ENCODE measurements at regions not wholly inside any gene's neighbourhood (a gene's known extent, or its start where the extent isn't known, plus 50 kb on each side); places are given as distances from the start of the nearest gene placed in this dataset.
A peak's percentile ranks its signal among the peaks of the same experiment; 100 is the strongest.
"Not testable (repeated sequence)": the region's sequence is repeated elsewhere in the genome, so short reads cannot be mapped to it uniquely, and the experiment has no call there.

- H3K27ac Mint-ChIP-seq (ENCODE audit: unreplicated experiment), result no peak overlapping the region
- H3K4me3 Mint-ChIP-seq (ENCODE audit: unreplicated experiment), result no peak overlapping the region
- no peaks in the 10 kb centered on the region for H3K4me1 Mint-ChIP-seq (ENCODE audit: low read depth)
- TF ChIP-seq CTCF (IDR thresholded peaks at IDR 0.05), result no peak
- H3K36me3 Mint-ChIP-seq (ENCODE audit: low read depth), result no peaks in the 10 kb centered on the region
- H3K9me3 Mint-ChIP-seq (ENCODE audit: low read depth), result peaks cover 4% of the 10 kb centered on the region
- DNase-seq (ENCODE audit: low spot score), result no peak
- H3K27me3 Mint-ChIP-seq (ENCODE audit: low read depth), result peaks cover 8% of the 10 kb centered on the region
These were observed 172.3 kb downstream of the AKAIN1 start for GRCh38 chr18:5024741-5025140.

- no peaks in the 10 kb centered on the region for H3K9me3 Mint-ChIP-seq (ENCODE audit: low read depth)
- no peaks in the 10 kb centered on the region for H3K36me3 Mint-ChIP-seq (ENCODE audit: low read depth)
- TF ChIP-seq CTCF (IDR thresholded peaks at IDR 0.05), result no peak
- no peak overlapping the region for H3K4me3 Mint-ChIP-seq (ENCODE audit: unreplicated experiment)
- no peak for DNase-seq (ENCODE audit: low spot score)
- no peak overlapping the region for H3K27ac Mint-ChIP-seq (ENCODE audit: unreplicated experiment)
- peaks cover 8% of the 10 kb centered on the region for H3K27me3 Mint-ChIP-seq (ENCODE audit: low read depth)
- no peaks in the 10 kb centered on the region for H3K4me1 Mint-ChIP-seq (ENCODE audit: low read depth)
These were observed 175.5 kb downstream of the AKAIN1 start for GRCh38 chr18:5021558-5021957.

GRCh38 chr18:5015213-5015612, 181.8 kb downstream of the AKAIN1 start:
- H3K9me3 Mint-ChIP-seq (ENCODE audit: low read depth), result peaks cover 6% of the 10 kb centered on the region
- peaks cover 12% of the 10 kb centered on the region for H3K27me3 Mint-ChIP-seq (ENCODE audit: low read depth)
- DNase-seq (ENCODE audit: low spot score), result no peak
- H3K4me1 Mint-ChIP-seq (ENCODE audit: low read depth), result no peaks in the 10 kb centered on the region
- H3K36me3 Mint-ChIP-seq (ENCODE audit: low read depth), result no peaks in the 10 kb centered on the region
- H3K4me3 Mint-ChIP-seq (ENCODE audit: unreplicated experiment), result no peak overlapping the region
- no peak overlapping the region for H3K27ac Mint-ChIP-seq (ENCODE audit: unreplicated experiment)
- TF ChIP-seq CTCF (IDR thresholded peaks at IDR 0.05), result no peak

GRCh38 chr18:5004031-5004820, 192.8 kb downstream of the AKAIN1 start:
- not testable (repeated sequence) for H3K27ac Mint-ChIP-seq (ENCODE audit: unreplicated experiment); H3K27me3 Mint-ChIP-seq (ENCODE audit: low read depth); H3K4me1 Mint-ChIP-seq (ENCODE audit: low read depth); H3K36me3 Mint-ChIP-seq (ENCODE audit: low read depth); H3K9me3 Mint-ChIP-seq (ENCODE audit: low read depth); DNase-seq (ENCODE audit: low spot score)
- peak; percentile 28 for TF ChIP-seq CTCF (IDR thresholded peaks at IDR 0.05)
- H3K4me3 Mint-ChIP-seq (ENCODE audit: unreplicated experiment), result peak overlapping the region; percentile 74

GRCh38 chr18:4994710-4995109, 202.3 kb downstream of the AKAIN1 start:
- no peak for TF ChIP-seq CTCF (IDR thresholded peaks at IDR 0.05)
- no peak overlapping the region for H3K27ac Mint-ChIP-seq (ENCODE audit: unreplicated experiment)
- no peaks in the 10 kb centered on the region for H3K4me1 Mint-ChIP-seq (ENCODE audit: low read depth)
- no peak overlapping the region for H3K4me3 Mint-ChIP-seq (ENCODE audit: unreplicated experiment)
- no peaks in the 10 kb centered on the region for H3K36me3 Mint-ChIP-seq (ENCODE audit: low read depth)
- H3K27me3 Mint-ChIP-seq (ENCODE audit: low read depth), result no peaks in the 10 kb centered on the region
- no peak for DNase-seq (ENCODE audit: low spot score)
- peaks cover 15% of the 10 kb centered on the region for H3K9me3 Mint-ChIP-seq (ENCODE audit: low read depth)
